Activated CD8-positive, alpha-beta T cell treated with anti-CD3 and anti-CD28 coated beads for 36 hours (primary cell): ENCODE measurements at regions not wholly inside any gene's neighbourhood (a gene's known extent, or its start where the extent isn't known, plus 50 kb on each side); places are given as distances from the start of the nearest gene placed in this dataset.

Experiments
- ATAC-seq: fragments of 200-7000 bp; cut with Tn5 transposase; one replicate; pipeline ENCODE4 v1.10.0; 2021; ENCODE audit warnings: mild to moderate bottlenecking, moderate library complexity
- CTCF ChIA-PET: fragments of 350-600 bp; sonication (Branson Sonifier 250); formaldehyde crosslinking; loops from one replicate; lab custom pipeline; 2021; ENCODE audit warnings: antibody characterized with exemption; lab: Charles Lee
- POLR2A ChIA-PET: fragments of 350-600 bp; sonication (Branson Sonifier 250); formaldehyde crosslinking; loops from one replicate; lab custom pipeline; 2021; ENCODE audit warnings: antibody characterized with exemption; lab: Charles Lee
- DNase-seq: peaks from one replicate; pipeline ENCODE4 v3.0.0-alpha.2; 2020
- H3K27ac Mint-ChIP-seq: one replicate; pipeline ENCODE4 v1.8.0; 2021; ENCODE audit warnings: mild to moderate bottlenecking, mixed read lengths
- H3K27me3 Mint-ChIP-seq: one replicate; pipeline ENCODE4 v1.8.0; 2021; ENCODE audit warnings: mixed read lengths
- H3K36me3 Mint-ChIP-seq: one replicate; pipeline ENCODE4 v1.8.0; 2021; ENCODE audit warnings: low read depth, mixed read lengths
- H3K4me1 Mint-ChIP-seq: one replicate; pipeline ENCODE4 v1.8.0; 2021; ENCODE audit warnings: low read depth, mixed read lengths
- H3K4me3 Mint-ChIP-seq: one replicate; pipeline ENCODE4 v1.8.0; 2021; ENCODE audit warnings: mild to moderate bottlenecking, moderate library complexity, mixed read lengths
- H3K9me3 Mint-ChIP-seq: one replicate; pipeline ENCODE4 v1.8.0; 2021; ENCODE audit warnings: mixed read lengths
- CTCF ChIP-seq: fragments of 200-600 bp; IDR thresholded peaks from one replicate; pipeline ENCODE4 v1.8.0; 2022; ENCODE audit warnings: antibody characterized with exemption, mild to moderate bottlenecking
- intact Hi-C: fragments of 100-400 bp; cut with micrococcal nuclease; formaldehyde crosslinking; loops from one replicate; pipeline ENCODE4 v1.10.0; 2022

- no peaks in the 10 kb centered on the region for H3K36me3 Mint-ChIP-seq
- POLR2A ChIA-PET: no interaction called here
- no peak for DNase-seq
- no peak for ATAC-seq
- no peaks in the 10 kb centered on the region for H3K9me3 Mint-ChIP-seq
- H3K4me1 Mint-ChIP-seq: no peaks in the 10 kb centered on the region
- CTCF ChIA-PET: no interaction called here
- H3K4me3 Mint-ChIP-seq: no peak overlapping the region
- H3K27ac Mint-ChIP-seq: no peak overlapping the region
- intact Hi-C loops: no loop called here
- TF ChIP-seq CTCF: no peak
- peaks cover 4% of the 10 kb centered on the region for H3K27me3 Mint-ChIP-seq
Observed at GRCh38 chr9:14499976-14500375, 186.0 kb upstream of the NFIB start.

GRCh38 chr9:14498824-14499223 lies 184.9 kb upstream of the NFIB start:
- intact Hi-C loops: no loop called here
- DNase-seq: no peak
- Mint-ChIP-seq H3K27me3 (peaks cover 4% of the 10 kb centered on the region), H3K27ac (no peak overlapping the region), H3K9me3 (no peaks in the 10 kb centered on the region), H3K4me1 (no peaks in the 10 kb centered on the region), H3K4me3 (no peak overlapping the region), H3K36me3 (no peaks in the 10 kb centered on the region)
- ATAC-seq: no peak
- ChIA-PET CTCF (no interaction called here), POLR2A (no interaction called here)
- no peak for TF ChIP-seq CTCF

- ChIA-PET CTCF (interaction anchor here (0.6 kb wide), 1 partner anchor 1918 kb away, joined by 3 read pairs; no protein-coding TSS in a partner anchor), POLR2A (no interaction called here)
- no peaks in the 10 kb centered on the region for H3K4me1 Mint-ChIP-seq
- H3K9me3 Mint-ChIP-seq: no peaks in the 10 kb centered on the region
- no peak for TF ChIP-seq CTCF
- intact Hi-C loops: no loop called here
- H3K4me3 Mint-ChIP-seq: no peak overlapping the region
- peaks cover 4% of the 10 kb centered on the region for H3K27me3 Mint-ChIP-seq
- H3K27ac Mint-ChIP-seq: no peak overlapping the region
- H3K36me3 Mint-ChIP-seq: no peaks in the 10 kb centered on the region
- no peak for ATAC-seq
- DNase-seq: no peak
Observed at GRCh38 chr9:14497476-14497875, 183.5 kb upstream of the NFIB start.

- ChIA-PET CTCF (no interaction called here), POLR2A (no interaction called here)
- intact Hi-C loops: no loop called here
- Mint-ChIP-seq H3K27me3 (peaks cover 6% of the 10 kb centered on the region), H3K9me3 (peaks cover 3% of the 10 kb centered on the region), H3K4me1 (no peaks in the 10 kb centered on the region), H3K36me3 (no peaks in the 10 kb centered on the region), H3K4me3 (no peak overlapping the region), H3K27ac (no peak overlapping the region)
- ATAC-seq: no peak
- TF ChIP-seq CTCF: no peak
- no peak for DNase-seq
Observed at GRCh38 chr9:14488421-14489190, 174.7 kb upstream of the NFIB start.

- POLR2A ChIA-PET: no interaction called here
Observed at GRCh38 chr9:14487547-14488185, 173.7 kb upstream of the NFIB start.

More at GRCh38 chr9:14487547-14488185, 173.7 kb upstream of the NFIB start:
- DNase-seq: no peak
- ATAC-seq: no peak
- H3K9me3 Mint-ChIP-seq: peaks cover 3% of the 10 kb centered on the region
- H3K4me1 Mint-ChIP-seq: no peaks in the 10 kb centered on the region
- no peak for TF ChIP-seq CTCF
- H3K4me3 Mint-ChIP-seq: no peak overlapping the region
- no peaks in the 10 kb centered on the region for H3K36me3 Mint-ChIP-seq
- no peak overlapping the region for H3K27ac Mint-ChIP-seq
- H3K27me3 Mint-ChIP-seq: peaks cover 6% of the 10 kb centered on the region
- intact Hi-C loops: no loop called here
- CTCF ChIA-PET: no interaction called here
